ENCODE measurements at regions not wholly inside any gene's neighbourhood (a gene's known extent, or its start where the extent isn't known, plus 50 kb on each side); places are given as distances from the start of the nearest gene placed in this dataset.
"Not testable (repeated sequence)": the region's sequence is repeated elsewhere in the genome, so short reads cannot be mapped to it uniquely, and the experiment has no call there.

GRCh38 chr10:52368725-52369124 lies 54.6 kb downstream of the DKK1 start:
- no peak for DNase-seq (ENCODE audit: low read depth in 2 of 2)

- DNase-seq (ENCODE audit: low read depth in 2 of 2) = not testable (repeated sequence)
These were observed 60.1 kb downstream of the DKK1 start for GRCh38 chr10:52374207-52374606.

- DNase-seq (ENCODE audit: low read depth in 2 of 2) = no peak
These were observed 62.7 kb downstream of the DKK1 start for GRCh38 chr10:52376694-52377354.

- no peak for DNase-seq (ENCODE audit: low read depth in 2 of 2)
These were observed 64.0 kb downstream of the DKK1 start for GRCh38 chr10:52378124-52378523.

GRCh38 chr10:52379287-52379686 lies 65.2 kb downstream of the DKK1 start:
- DNase-seq (ENCODE audit: low read depth in 2 of 2) = no peak

GRCh38 chr10:52383088-52383487 lies 69.0 kb downstream of the DKK1 start:
- DNase-seq (ENCODE audit: low read depth in 2 of 2) = no peak

GRCh38 chr10:52387744-52388143 lies 73.7 kb downstream of the DKK1 start:
- DNase-seq (ENCODE audit: low read depth in 2 of 2) = no peak

GRCh38 chr10:52390388-52390787 lies 76.3 kb downstream of the DKK1 start:
- DNase-seq (ENCODE audit: low read depth in 2 of 2) = no peak

GRCh38 chr10:52391927-52392602 lies 78.0 kb downstream of the DKK1 start:
- DNase-seq (ENCODE audit: low read depth in 2 of 2) = no peak

GRCh38 chr10:52394246-52394645 lies 80.2 kb downstream of the DKK1 start:
- DNase-seq (ENCODE audit: low read depth in 2 of 2) = no peak

GRCh38 chr10:52400562-52400961 lies 86.5 kb downstream of the DKK1 start:
- no peak for DNase-seq (ENCODE audit: low read depth in 2 of 2)

- DNase-seq (ENCODE audit: low read depth in 2 of 2) = not testable (repeated sequence)
These were observed 89.7 kb downstream of the DKK1 start for GRCh38 chr10:52403801-52404200.

GRCh38 chr10:52409195-52409594 lies 95.1 kb downstream of the DKK1 start:
- DNase-seq (ENCODE audit: low read depth in 2 of 2) = no peak

- DNase-seq (ENCODE audit: low read depth in 2 of 2) = no peak
These were observed 95.8 kb downstream of the DKK1 start for GRCh38 chr10:52409928-52410327.

GRCh38 chr10:52410916-52411315 lies 96.8 kb downstream of the DKK1 start:
- DNase-seq (ENCODE audit: low read depth in 2 of 2) = no peak

- DNase-seq (ENCODE audit: low read depth in 2 of 2) = no peak
These were observed 105.2 kb downstream of the DKK1 start for GRCh38 chr10:52419281-52419680.

- no peak for DNase-seq (ENCODE audit: low read depth in 2 of 2)
These were observed 106.6 kb downstream of the DKK1 start for GRCh38 chr10:52420656-52421055.

GRCh38 chr10:52423369-52423768 lies 109.3 kb downstream of the DKK1 start:
- DNase-seq (ENCODE audit: low read depth in 2 of 2) = no peak

- no peak for DNase-seq (ENCODE audit: low read depth in 2 of 2)
These were observed 110.3 kb downstream of the DKK1 start for GRCh38 chr10:52424341-52424740.

GRCh38 chr10:52434734-52435133 lies 120.7 kb downstream of the DKK1 start:
- no peak for DNase-seq (ENCODE audit: low read depth in 2 of 2)

- DNase-seq (ENCODE audit: low read depth in 2 of 2) = no peak
These were observed 122.6 kb downstream of the DKK1 start for GRCh38 chr10:52436664-52437063.

- DNase-seq (ENCODE audit: low read depth in 2 of 2) = no peak
These were observed 123.1 kb downstream of the DKK1 start for GRCh38 chr10:52437205-52437646.

GRCh38 chr10:52438119-52438518 lies 124.0 kb downstream of the DKK1 start:
- no peak for DNase-seq (ENCODE audit: low read depth in 2 of 2)

Measured in stimulated activated CD4-positive, alpha-beta T cell treated with anti-CD3 and anti-CD28 coated beads, Interleukin-4, amount 100 ng/mL, for 48 hours (primary cell).